ENCODE measurements at regions not wholly inside any gene's neighbourhood (a gene's known extent, or its start where the extent isn't known, plus 50 kb on each side); places are given as distances from the start of the nearest gene placed in this dataset.

DNA sequence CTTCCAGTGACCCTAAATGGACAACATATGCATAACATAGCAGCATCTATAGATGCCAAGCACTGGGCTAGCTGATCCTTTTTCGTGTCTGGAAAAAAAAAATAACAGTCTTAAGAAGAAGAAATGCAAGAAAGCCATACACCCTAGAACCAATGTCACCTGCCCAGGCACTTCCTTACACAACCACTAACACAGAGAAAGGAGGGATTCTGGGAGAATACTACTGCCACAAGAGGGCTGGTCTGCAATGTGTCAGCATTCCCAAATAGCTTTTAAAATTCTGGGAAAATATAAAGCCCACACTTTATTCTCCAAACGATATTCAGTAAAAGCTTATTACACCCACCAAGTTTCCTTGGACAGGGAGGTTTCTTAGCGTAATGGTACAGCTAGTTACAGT, 271.2 kb downstream of the TBL1XR1 start:
- H3K36me3 ChIP-seq (ENCODE audit: control insufficient read depth, insufficient read depth, low read length) = no peaks in the 10 kb centered on the region
- H3K27me3 ChIP-seq (ENCODE audit: control insufficient read depth, insufficient read depth, low read length) = no peaks in the 10 kb centered on the region
- H3K4me3 ChIP-seq (ENCODE audit: low read depth, low read length) = no peak overlapping the region
- no peak for TF ChIP-seq CTCF (IDR thresholded peaks at IDR 0.05; ENCODE audit: insufficient read depth, low read length, poor library complexity, severe bottlenecking)
- no peak for DNase-seq (ENCODE audit: low read depth)

GRCh38 chr3:176920766-176921160, 276.5 kb downstream of the TBL1XR1 start:
- no peak for DNase-seq (ENCODE audit: low read depth)
- no peak for TF ChIP-seq CTCF (IDR thresholded peaks at IDR 0.05; ENCODE audit: insufficient read depth, low read length, poor library complexity, severe bottlenecking)
- Histone ChIP-seq H3K36me3 (ENCODE audit: control insufficient read depth, insufficient read depth, low read length) (no peaks in the 10 kb centered on the region), H3K4me3 (ENCODE audit: low read depth, low read length) (no peak overlapping the region), H3K27me3 (ENCODE audit: control insufficient read depth, insufficient read depth, low read length) (no peaks in the 10 kb centered on the region)

GRCh38 chr3:176919836-176920765, 277.2 kb downstream of the TBL1XR1 start:
- H3K27me3 ChIP-seq (ENCODE audit: control insufficient read depth, insufficient read depth, low read length) = no peaks in the 10 kb centered on the region
- H3K4me3 ChIP-seq (ENCODE audit: low read depth, low read length) = no peak overlapping the region
- peak; percentile 7 for DNase-seq (ENCODE audit: low read depth)
- no peak for TF ChIP-seq CTCF (IDR thresholded peaks at IDR 0.05; ENCODE audit: insufficient read depth, low read length, poor library complexity, severe bottlenecking)
- no peaks in the 10 kb centered on the region for H3K36me3 ChIP-seq (ENCODE audit: control insufficient read depth, insufficient read depth, low read length)

GRCh38 chr3:176916777-176917176, 280.5 kb downstream of the TBL1XR1 start:
- H3K27me3 ChIP-seq (ENCODE audit: control insufficient read depth, insufficient read depth, low read length) = no peaks in the 10 kb centered on the region
- no peak overlapping the region for H3K4me3 ChIP-seq (ENCODE audit: low read depth, low read length)
- DNase-seq (ENCODE audit: low read depth) = no peak
- no peaks in the 10 kb centered on the region for H3K36me3 ChIP-seq (ENCODE audit: control insufficient read depth, insufficient read depth, low read length)
- no peak for TF ChIP-seq CTCF (IDR thresholded peaks at IDR 0.05; ENCODE audit: insufficient read depth, low read length, poor library complexity, severe bottlenecking)

GRCh38 chr3:176914764-176915163, 282.5 kb downstream of the TBL1XR1 start:
- DNase-seq (ENCODE audit: low read depth) = no peak
- H3K36me3 ChIP-seq (ENCODE audit: control insufficient read depth, insufficient read depth, low read length) = no peaks in the 10 kb centered on the region
- TF ChIP-seq CTCF (IDR thresholded peaks at IDR 0.05; ENCODE audit: insufficient read depth, low read length, poor library complexity, severe bottlenecking) = no peak
- H3K4me3 ChIP-seq (ENCODE audit: low read depth, low read length) = no peak overlapping the region
- no peaks in the 10 kb centered on the region for H3K27me3 ChIP-seq (ENCODE audit: control insufficient read depth, insufficient read depth, low read length)

GRCh38 chr3:176911579-176911978, 285.7 kb downstream of the TBL1XR1 start:
- H3K36me3 ChIP-seq (ENCODE audit: control insufficient read depth, insufficient read depth, low read length) = no peaks in the 10 kb centered on the region
- DNase-seq (ENCODE audit: low read depth) = no peak
- H3K27me3 ChIP-seq (ENCODE audit: control insufficient read depth, insufficient read depth, low read length) = no peaks in the 10 kb centered on the region
- H3K4me3 ChIP-seq (ENCODE audit: low read depth, low read length) = no peak overlapping the region
- TF ChIP-seq CTCF (IDR thresholded peaks at IDR 0.05; ENCODE audit: insufficient read depth, low read length, poor library complexity, severe bottlenecking) = no peak

Data from kidney epithelial cell (primary cell).